SU-DHL-6 (cell line): ENCODE measurements at regions not wholly inside any gene's neighbourhood (a gene's known extent, or its start where the extent isn't known, plus 50 kb on each side); places are given as distances from the start of the nearest gene placed in this dataset.

Source experiments
- CTCF ChIP-seq: fragments of 200-600 bp; sonication (generic); IDR thresholded peaks from one replicate; pipeline ENCODE4 v1.5.1; 2017; ENCODE audit warnings: antibody characterized with exemption, mild to moderate bottlenecking, low read length, moderate library complexity; ENCODE audit not compliant: insufficient read depth, poor library complexity, severe bottlenecking
- EZH2phosphoT487 ChIP-seq: fragments of 200-600 bp; sonication (generic), shearing (Covaris generic); conservative IDR thresholded peaks from 2 replicates; pipeline ENCODE4 v1.6.1; 2018; ENCODE audit warnings: mild to moderate bottlenecking, antibody characterized with exemption, low read length, moderate library complexity, mixed read lengths

GRCh38 chr5:44443172-44443571, 54.0 kb upstream of the FGF10 start:
- TF ChIP-seq EZH2phosphoT487 (no peak), CTCF (no peak)
